HCEC 1CT (cell line): ENCODE measurements at regions not wholly inside any gene's neighbourhood (a gene's known extent, or its start where the extent isn't known, plus 50 kb on each side); places are given as distances from the start of the nearest gene placed in this dataset.

ENCODE experiments used
- DNase-seq: peaks from one replicate; pipeline ENCODE4 v3.0.0-alpha.2; 2017

GRCh38 chr2:18465979-18466378, 94.5 kb downstream of the RDH14 start:
- peak; percentile 49 for DNase-seq

- DNase-seq: no peak
Measured at GRCh38 chr2:18464913-18465312, 95.5 kb downstream of the RDH14 start.

GRCh38 chr2:18456026-18456425, 104.4 kb downstream of the RDH14 start:
- DNase-seq: no peak

- DNase-seq: peak; percentile 59
Measured at GRCh38 chr2:18455236-18455862, 105.1 kb downstream of the RDH14 start.

- no peak for DNase-seq
Measured at GRCh38 chr2:18454692-18455235, 105.7 kb downstream of the RDH14 start.

- no peak for DNase-seq
Measured at GRCh38 chr2:18446715-18447114, 113.7 kb downstream of the RDH14 start.

GRCh38 chr2:18445433-18446320, 114.8 kb downstream of the RDH14 start:
- DNase-seq: no peak

- no peak for DNase-seq
Measured at GRCh38 chr2:18444806-18445205, 115.6 kb downstream of the RDH14 start.

- no peak for DNase-seq
Measured at GRCh38 chr2:18441583-18441982, 118.9 kb downstream of the RDH14 start.

- no peak for DNase-seq
Measured at GRCh38 chr2:18440777-18441176, 119.7 kb downstream of the RDH14 start.

- peak; percentile 66 for DNase-seq
Measured at GRCh38 chr2:18440141-18440661, 120.3 kb downstream of the RDH14 start.

- DNase-seq: no peak
Measured at GRCh38 chr2:18439716-18440115, 120.7 kb downstream of the RDH14 start.

GRCh38 chr2:18437909-18438308, 122.5 kb downstream of the RDH14 start:
- no peak for DNase-seq

- DNase-seq: peak; percentile 52
Measured at GRCh38 chr2:18436503-18437005, 123.9 kb downstream of the RDH14 start.

GRCh38 chr2:18435426-18436037, 124.9 kb downstream of the RDH14 start:
- peak; percentile 67 for DNase-seq

- no peak for DNase-seq
Measured at GRCh38 chr2:18433872-18434271, 126.6 kb downstream of the RDH14 start.

- DNase-seq: no peak
Measured at GRCh38 chr2:18432999-18433398, 127.5 kb downstream of the RDH14 start.

- no peak for DNase-seq
Measured at GRCh38 chr2:18430996-18431748, 129.3 kb downstream of the RDH14 start.

GRCh38 chr2:18428516-18428915, 131.9 kb downstream of the RDH14 start:
- no peak for DNase-seq

- DNase-seq: no peak
Measured at GRCh38 chr2:18427762-18428161, 132.7 kb downstream of the RDH14 start.

- no peak for DNase-seq
Measured at GRCh38 chr2:18426174-18426573, 134.3 kb downstream of the RDH14 start.

GRCh38 chr2:18425210-18425703, 135.2 kb downstream of the RDH14 start:
- no peak for DNase-seq
